ENCODE measurements at regions not wholly inside any gene's neighbourhood (a gene's known extent, or its start where the extent isn't known, plus 50 kb on each side); places are given as distances from the start of the nearest gene placed in this dataset.
"Not testable (repeated sequence)": the region's sequence is repeated elsewhere in the genome, so short reads cannot be mapped to it uniquely, and the experiment has no call there.

- DNase-seq (ENCODE audit: low read depth, low spot score): not testable (repeated sequence)
These were observed 187.4 kb downstream of the FAM72C start for GRCh38 chr1:143784239-143784882.

- DNase-seq (ENCODE audit: low read depth, low spot score): not testable (repeated sequence)
These were observed 193.6 kb downstream of the FAM72C start for GRCh38 chr1:143778178-143778577.

GRCh38 chr1:143764831-143765230 is 207.0 kb downstream of the FAM72C start:
- DNase-seq (ENCODE audit: low read depth, low spot score): not testable (repeated sequence)

- DNase-seq (ENCODE audit: low read depth, low spot score): not testable (repeated sequence)
These were observed 211.4 kb downstream of the FAM72C start for GRCh38 chr1:143760366-143760765.

- DNase-seq (ENCODE audit: low read depth, low spot score): not testable (repeated sequence)
These were observed 215.8 kb downstream of the FAM72C start for GRCh38 chr1:143755961-143756360.

- no peak for DNase-seq (ENCODE audit: low read depth, low spot score)
These were observed 222.9 kb downstream of the FAM72C start for GRCh38 chr1:143748906-143749305.

GRCh38 chr1:143736562-143736961 is 235.2 kb downstream of the FAM72C start:
- DNase-seq (ENCODE audit: low read depth, low spot score): no peak

GRCh38 chr1:143735764-143736461 is 235.9 kb downstream of the FAM72C start:
- DNase-seq (ENCODE audit: low read depth, low spot score): no peak

- DNase-seq (ENCODE audit: low read depth, low spot score): not testable (repeated sequence)
These were observed 237.5 kb downstream of the FAM72C start for GRCh38 chr1:143734261-143734660.

GRCh38 chr1:143730890-143731289 is 240.9 kb downstream of the FAM72C start:
- DNase-seq (ENCODE audit: low read depth, low spot score): not testable (repeated sequence)

GRCh38 chr1:143729449-143730111 is 242.2 kb downstream of the FAM72C start:
- peak; percentile 13 for DNase-seq (ENCODE audit: low read depth, low spot score)

GRCh38 chr1:143728802-143729448 is 242.9 kb downstream of the FAM72C start:
- DNase-seq (ENCODE audit: low read depth, low spot score): not testable (repeated sequence)

- no peak for DNase-seq (ENCODE audit: low read depth, low spot score)
These were observed 244.5 kb downstream of the FAM72C start for GRCh38 chr1:143727263-143727662.

- no peak for DNase-seq (ENCODE audit: low read depth, low spot score)
These were observed 250.8 kb downstream of the FAM72C start for GRCh38 chr1:143721024-143721373.

- DNase-seq (ENCODE audit: low read depth, low spot score): no peak
These were observed 251.4 kb downstream of the FAM72C start for GRCh38 chr1:143720087-143721023.

GRCh38 chr1:143718524-143718923 is 253.3 kb downstream of the FAM72C start:
- DNase-seq (ENCODE audit: low read depth, low spot score): no peak

- DNase-seq (ENCODE audit: low read depth, low spot score): no peak
These were observed 253.8 kb downstream of the FAM72C start for GRCh38 chr1:143718021-143718420.

GRCh38 chr1:143717434-143717833 is 254.4 kb downstream of the FAM72C start:
- DNase-seq (ENCODE audit: low read depth, low spot score): no peak

GRCh38 chr1:143714913-143715312 is 256.9 kb downstream of the FAM72C start:
- DNase-seq (ENCODE audit: low read depth, low spot score): not testable (repeated sequence)

- not testable (repeated sequence) for DNase-seq (ENCODE audit: low read depth, low spot score)
These were observed 262.1 kb downstream of the FAM72C start for GRCh38 chr1:143709606-143710259.

- not testable (repeated sequence) for DNase-seq (ENCODE audit: low read depth, low spot score)
These were observed 269.0 kb downstream of the FAM72C start for GRCh38 chr1:143702739-143703138.

All from astrocyte of the hippocampus (primary cell).